ENCODE measurements at regions not wholly inside any gene's neighbourhood (a gene's known extent, or its start where the extent isn't known, plus 50 kb on each side); places are given as distances from the start of the nearest gene placed in this dataset.

- TF ChIP-seq ZBTB7A (IDR thresholded peaks at IDR 0.05; ENCODE audit: low read depth) (no peak), RAD21 (IDR thresholded peaks at IDR 0.05; ENCODE audit: low read depth) (no peak), NFIC (IDR thresholded peaks at IDR 0.05) (no peak), FOXM1 (IDR thresholded peaks at IDR 0.05; ENCODE audit: borderline replicate concordance, low read depth) (no peak), EP300 (IDR thresholded peaks at IDR 0.05; ENCODE audit: borderline replicate concordance) (no peak), CREB1 (IDR thresholded peaks at IDR 0.05; ENCODE audit: low read depth) (no peak), REST (IDR thresholded peaks at IDR 0.05; ENCODE audit: low read depth) (no peak), TEAD4 (IDR thresholded peaks at IDR 0.05) (no peak), USF1 (IDR thresholded peaks at IDR 0.05) (no peak), TCF12 (IDR thresholded peaks at IDR 0.05; ENCODE audit: low read depth) (no peak), MAX (IDR thresholded peaks at IDR 0.05) (no peak)
Measured at GRCh38 chr1:101300916-101301315, 64.1 kb downstream of the S1PR1 start.

- no peak for TF ChIP-seq YY1 (IDR thresholded peaks at IDR 0.05; ENCODE audit: low read depth)
- TF ChIP-seq USF1 (IDR thresholded peaks at IDR 0.05): no peak
- no peak for TF ChIP-seq CREB1 (IDR thresholded peaks at IDR 0.05; ENCODE audit: low read depth)
- TF ChIP-seq CEBPB (IDR thresholded peaks at IDR 0.05): no peak
- TF ChIP-seq ZBTB7A (IDR thresholded peaks at IDR 0.05; ENCODE audit: low read depth): no peak
- no peak for TF ChIP-seq EGR1 (IDR thresholded peaks at IDR 0.05)
- no peak for TF ChIP-seq REST (IDR thresholded peaks at IDR 0.05; ENCODE audit: low read depth)
- TF ChIP-seq RAD21 (IDR thresholded peaks at IDR 0.05; ENCODE audit: low read depth): no peak
- TF ChIP-seq FOXM1 (IDR thresholded peaks at IDR 0.05; ENCODE audit: borderline replicate concordance, low read depth): no peak
- no peak for TF ChIP-seq TCF12 (IDR thresholded peaks at IDR 0.05; ENCODE audit: low read depth)
- no peak for TF ChIP-seq EP300 (IDR thresholded peaks at IDR 0.05; ENCODE audit: borderline replicate concordance)
- TF ChIP-seq NFIC (IDR thresholded peaks at IDR 0.05): no peak
- TF ChIP-seq TEAD4 (IDR thresholded peaks at IDR 0.05): no peak
- no peak for TF ChIP-seq TAF1 (IDR thresholded peaks at IDR 0.05; ENCODE audit: low read depth)
- TF ChIP-seq MAX (IDR thresholded peaks at IDR 0.05): no peak
Measured at GRCh38 chr1:101301446-101302057, 64.7 kb downstream of the S1PR1 start.

- no peak for TF ChIP-seq MAX (IDR thresholded peaks at IDR 0.05)
- no peak for TF ChIP-seq USF1 (IDR thresholded peaks at IDR 0.05)
- TF ChIP-seq RAD21 (IDR thresholded peaks at IDR 0.05; ENCODE audit: low read depth): no peak
- no peak for TF ChIP-seq EGR1 (IDR thresholded peaks at IDR 0.05)
- TF ChIP-seq TCF12 (IDR thresholded peaks at IDR 0.05; ENCODE audit: low read depth): no peak
- no peak for TF ChIP-seq NFIC (IDR thresholded peaks at IDR 0.05)
- TF ChIP-seq CEBPB (IDR thresholded peaks at IDR 0.05): no peak
- TF ChIP-seq CREB1 (IDR thresholded peaks at IDR 0.05; ENCODE audit: low read depth): no peak
- TF ChIP-seq YY1 (IDR thresholded peaks at IDR 0.05; ENCODE audit: low read depth): no peak
- no peak for TF ChIP-seq FOXM1 (IDR thresholded peaks at IDR 0.05; ENCODE audit: borderline replicate concordance, low read depth)
- no peak for TF ChIP-seq REST (IDR thresholded peaks at IDR 0.05; ENCODE audit: low read depth)
- no peak for TF ChIP-seq EP300 (IDR thresholded peaks at IDR 0.05; ENCODE audit: borderline replicate concordance)
- TF ChIP-seq TEAD4 (IDR thresholded peaks at IDR 0.05): no peak
- no peak for TF ChIP-seq TAF1 (IDR thresholded peaks at IDR 0.05; ENCODE audit: low read depth)
- TF ChIP-seq ZBTB7A (IDR thresholded peaks at IDR 0.05; ENCODE audit: low read depth): no peak
Measured at GRCh38 chr1:101302831-101303511, 66.2 kb downstream of the S1PR1 start.

All from Ishikawa (cell line).